Heart left ventricle (tissue), 13 donors: ENCODE measurements at regions not wholly inside any gene's neighbourhood (a gene's known extent, or its start where the extent isn't known, plus 50 kb on each side); places are given as distances from the start of the nearest gene placed in this dataset.

Experiments
- CTCF ChIP-seq, 12 donors: fragments of 200-600 bp; sonication (generic) in 4 of 12; IDR thresholded peaks; one replicate each; pipeline versions ENCODE4 v1.5.0 to v1.8.0; 2018 to 2022; ENCODE audit warnings: antibody characterized with exemption in 12 of 12, mild to moderate bottlenecking in 5 of 12
- POLR2A ChIP-seq, 2 donors: fragments of 450-650 bp; IDR thresholded peaks; one replicate each; pipeline ENCODE4 v1.6.1; 2017; ENCODE audit warnings: antibody characterized with exemption in 2 of 2, mild to moderate bottlenecking in 2 of 2, moderate library complexity in 2 of 2
- donor health status: ischemic (EF 13 %, LVEDD 7.1; RV severe dilation, severe dysfunction).
- donor health status: DM: no; HTN: yes; CAD: no.
- donor health status: DM: no; HTN: no; CAD: no.
- donor health status: ischemic (EF 25% LVEDD 6.9; RV normal size, moderate dysfunction).
- donor health status: ischemic (EF 25% LVEDD 5.7; RV mildly dilated, moderate dysfunction).
- donor health status: ischemic (EF 35%, LVEDD 5.7; RV mildly dilated, moderate dysfunction).
- donor health status: nonischemic (EF 11% LVEDD 7.7; RV severe dilation, severe dysfunction).
- donor health status: DM: yes; HTN: yes; CAD: no.
- donor health status: PGD.
- donor health status: ischemic (EF 29% LVEDD 5.4; RV normal size, mild dysfunction).
- donor health status: nonischemic (EF 23%, LVEDD 6.1; RV moderate dilation, normal function).

- TF ChIP-seq CTCF (IDR thresholded peaks at IDR 0.05) (no peak), POLR2A (IDR thresholded peaks at IDR 0.05) (no peak)
Observed at GRCh38 chr5:158264264-158264663, 405.3 kb upstream of the CLINT1 start.
